Progenitor cell of endocrine pancreas (in vitro differentiated cells): ENCODE measurements at regions not wholly inside any gene's neighbourhood (a gene's known extent, or its start where the extent isn't known, plus 50 kb on each side); places are given as distances from the start of the nearest gene placed in this dataset.

ENCODE experiments used
- DNase-seq: peaks from one replicate; pipeline ENCODE4 v3.0.0; 2021; ENCODE audit warnings: low spot score; ENCODE audit not compliant: unreplicated experiment
- H3K27ac Mint-ChIP-seq: 2 replicates; pipeline ENCODE4 v1.8.0; 2021; ENCODE audit warnings: mild to moderate bottlenecking, moderate library complexity, mixed read lengths
- H3K27me3 Mint-ChIP-seq: 2 replicates; pipeline ENCODE4 v1.8.0; 2021; ENCODE audit warnings: mixed read lengths
- H3K36me3 Mint-ChIP-seq: 2 replicates; pipeline ENCODE4 v1.8.0; 2022; ENCODE audit warnings: mixed read lengths; ENCODE audit not compliant: insufficient read depth
- H3K4me1 Mint-ChIP-seq: 2 replicates; pipeline ENCODE4 v1.8.0; 2021; ENCODE audit warnings: low read depth, mixed read lengths
- H3K4me3 Mint-ChIP-seq: 2 replicates; pipeline ENCODE4 v1.8.0; 2021; ENCODE audit warnings: low read depth, mild to moderate bottlenecking, moderate library complexity, mixed read lengths
- H3K9me3 Mint-ChIP-seq: 2 replicates; pipeline ENCODE4 v1.8.0; 2021; ENCODE audit warnings: low read depth, mixed read lengths
- CTCF ChIP-seq: fragments of 200-600 bp; sonication (generic); IDR thresholded peaks from one replicate; pipeline ENCODE4 v1.5.0; 2021; ENCODE audit warnings: antibody characterized with exemption, mild to moderate bottlenecking; ENCODE audit not compliant: unreplicated experiment

- H3K36me3 Mint-ChIP-seq = no peaks in the 10 kb centered on the region
- H3K4me3 Mint-ChIP-seq = no peak overlapping the region
- H3K9me3 Mint-ChIP-seq = peaks cover 5% of the 10 kb centered on the region
- H3K27me3 Mint-ChIP-seq = peaks cover 10% of the 10 kb centered on the region
- H3K4me1 Mint-ChIP-seq = peaks cover 7% of the 10 kb centered on the region
- TF ChIP-seq CTCF = no peak
- H3K27ac Mint-ChIP-seq = no peak overlapping the region
- DNase-seq = no peak
Observed at GRCh38 chr3:73727117-73727821, 102.5 kb upstream of the PDZRN3 start.

- no peak overlapping the region for H3K4me3 Mint-ChIP-seq
- no peak for TF ChIP-seq CTCF
- H3K4me1 Mint-ChIP-seq = peaks cover 10% of the 10 kb centered on the region
- H3K27ac Mint-ChIP-seq = no peak overlapping the region
- H3K9me3 Mint-ChIP-seq = peaks cover 3% of the 10 kb centered on the region
- DNase-seq = no peak
- peaks cover 8% of the 10 kb centered on the region for H3K27me3 Mint-ChIP-seq
- no peaks in the 10 kb centered on the region for H3K36me3 Mint-ChIP-seq
Observed at GRCh38 chr3:73723596-73723995, 98.9 kb upstream of the PDZRN3 start.

GRCh38 chr3:73719861-73720260, 95.1 kb upstream of the PDZRN3 start:
- Mint-ChIP-seq H3K27me3 (no peaks in the 10 kb centered on the region), H3K9me3 (peaks cover 3% of the 10 kb centered on the region), H3K4me1 (peaks cover 4% of the 10 kb centered on the region), H3K4me3 (no peak overlapping the region), H3K27ac (no peak overlapping the region), H3K36me3 (no peaks in the 10 kb centered on the region)
- no peak for DNase-seq
- TF ChIP-seq CTCF = no peak

- H3K36me3 Mint-ChIP-seq = no peaks in the 10 kb centered on the region
- peaks cover 3% of the 10 kb centered on the region for H3K9me3 Mint-ChIP-seq
- H3K4me1 Mint-ChIP-seq = peaks cover 4% of the 10 kb centered on the region
- DNase-seq = no peak
- no peaks in the 10 kb centered on the region for H3K27me3 Mint-ChIP-seq
- H3K27ac Mint-ChIP-seq = no peak overlapping the region
- no peak overlapping the region for H3K4me3 Mint-ChIP-seq
- TF ChIP-seq CTCF = no peak
Observed at GRCh38 chr3:73719413-73719851, 94.7 kb upstream of the PDZRN3 start.

GRCh38 chr3:73718326-73719110, 93.8 kb upstream of the PDZRN3 start:
- no peaks in the 10 kb centered on the region for H3K36me3 Mint-ChIP-seq
- H3K27ac Mint-ChIP-seq = no peak overlapping the region
- peaks cover 3% of the 10 kb centered on the region for H3K9me3 Mint-ChIP-seq
- DNase-seq = no peak
- TF ChIP-seq CTCF = no peak
- peaks cover 2% of the 10 kb centered on the region for H3K27me3 Mint-ChIP-seq
- H3K4me1 Mint-ChIP-seq = peaks cover 4% of the 10 kb centered on the region
- no peak overlapping the region for H3K4me3 Mint-ChIP-seq
